ENCODE measurements at regions not wholly inside any gene's neighbourhood (a gene's known extent, or its start where the extent isn't known, plus 50 kb on each side); places are given as distances from the start of the nearest gene placed in this dataset.

DNA sequence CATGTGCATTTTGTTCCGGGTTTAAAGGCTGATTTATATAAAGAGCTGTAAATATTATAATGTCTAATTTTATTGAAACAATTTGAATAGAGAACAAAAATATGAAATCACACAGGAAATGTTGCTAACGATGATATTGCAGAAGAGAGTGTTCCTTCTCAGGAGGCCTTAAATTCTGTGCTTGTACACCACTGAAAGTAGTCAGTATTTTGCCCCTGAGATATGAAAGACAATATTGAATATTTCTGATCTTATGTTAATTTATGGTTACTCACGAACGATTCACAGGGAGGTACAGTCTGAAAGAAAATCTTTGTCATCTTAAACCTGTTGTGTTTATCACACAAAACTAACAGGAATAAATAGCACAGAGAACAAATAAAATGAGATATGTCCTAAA is 213.2 kb upstream of the PLSCR5 start:
- no peak for TF ChIP-seq POLR2AphosphoS5 (IDR thresholded peaks at IDR 0.05; ENCODE audit: borderline replicate concordance, low read depth, low read length)
- TF ChIP-seq EZH2 (IDR thresholded peaks at IDR 0.05): no peak
- TF ChIP-seq FOXP2 (optimal IDR thresholded peaks at IDR 0.05; ENCODE audit: control extremely low read depth, extremely low read length, insufficient read depth): no peak
